ENCODE measurements at regions not wholly inside any gene's neighbourhood (a gene's known extent, or its start where the extent isn't known, plus 50 kb on each side); places are given as distances from the start of the nearest gene placed in this dataset.

DNA sequence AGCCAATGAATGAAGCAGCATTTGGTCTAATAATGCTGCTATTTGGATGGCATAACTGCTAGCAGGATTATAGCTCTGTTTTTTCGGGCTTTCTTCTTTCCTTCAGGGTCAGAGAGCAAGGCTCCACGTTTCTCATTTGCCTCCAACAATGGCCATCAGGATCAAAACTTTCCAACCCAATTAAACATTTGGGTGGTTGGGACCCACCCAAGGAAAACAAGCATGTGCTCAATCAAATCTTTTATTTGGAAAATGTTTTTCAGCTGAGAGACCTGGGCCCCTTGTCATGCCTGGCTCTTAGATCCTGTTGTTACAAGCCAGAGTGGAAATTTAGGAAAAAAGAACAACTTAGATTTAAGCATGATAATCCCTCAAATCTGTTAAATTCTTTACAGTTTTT, 373.1 kb upstream of the USP24 start:
- TF ChIP-seq, protein P1, sequence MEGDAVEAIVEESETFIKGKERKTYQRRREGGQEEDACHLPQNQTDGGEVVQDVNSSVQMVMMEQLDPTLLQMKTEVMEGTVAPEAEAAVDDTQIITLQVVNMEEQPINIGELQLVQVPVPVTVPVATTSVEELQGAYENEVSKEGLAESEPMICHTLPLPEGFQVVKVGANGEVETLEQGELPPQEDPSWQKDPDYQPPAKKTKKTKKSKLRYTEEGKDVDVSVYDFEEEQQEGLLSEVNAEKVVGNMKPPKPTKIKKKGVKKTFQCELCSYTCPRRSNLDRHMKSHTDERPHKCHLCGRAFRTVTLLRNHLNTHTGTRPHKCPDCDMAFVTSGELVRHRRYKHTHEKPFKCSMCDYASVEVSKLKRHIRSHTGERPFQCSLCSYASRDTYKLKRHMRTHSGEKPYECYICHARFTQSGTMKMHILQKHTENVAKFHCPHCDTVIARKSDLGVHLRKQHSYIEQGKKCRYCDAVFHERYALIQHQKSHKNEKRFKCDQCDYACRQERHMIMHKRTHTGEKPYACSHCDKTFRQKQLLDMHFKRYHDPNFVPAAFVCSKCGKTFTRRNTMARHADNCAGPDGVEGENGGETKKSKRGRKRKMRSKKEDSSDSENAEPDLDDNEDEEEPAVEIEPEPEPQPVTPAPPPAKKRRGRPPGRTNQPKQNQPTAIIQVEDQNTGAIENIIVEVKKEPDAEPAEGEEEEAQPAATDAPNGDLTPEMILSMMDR (IDR thresholded peaks at IDR 0.05; ENCODE audit: unreplicated experiment) = no peak
- Mint-ChIP-seq H3K9me3 (ENCODE audit: low read depth, unreplicated experiment) (peaks cover 2% of the 10 kb centered on the region), H3K27ac (ENCODE audit: unreplicated experiment) (no peak overlapping the region), H3K4me3 (ENCODE audit: low read depth, unreplicated experiment) (no peak overlapping the region), H3K27me3 (ENCODE audit: unreplicated experiment) (no peaks in the 10 kb centered on the region), H3K36me3 (ENCODE audit: insufficient read depth, unreplicated experiment) (no peaks in the 10 kb centered on the region), H3K4me1 (ENCODE audit: low read depth, unreplicated experiment) (peaks cover 7% of the 10 kb centered on the region)
- BruUV-seq (replicated peaks) = no TSS peak
- intact Hi-C loops (cut with micrococcal nuclease; ENCODE audit: unreplicated experiment) = no loop called here
- no peak for DNase-seq
- CTCF ChIA-PET = no interaction called here

DNA sequence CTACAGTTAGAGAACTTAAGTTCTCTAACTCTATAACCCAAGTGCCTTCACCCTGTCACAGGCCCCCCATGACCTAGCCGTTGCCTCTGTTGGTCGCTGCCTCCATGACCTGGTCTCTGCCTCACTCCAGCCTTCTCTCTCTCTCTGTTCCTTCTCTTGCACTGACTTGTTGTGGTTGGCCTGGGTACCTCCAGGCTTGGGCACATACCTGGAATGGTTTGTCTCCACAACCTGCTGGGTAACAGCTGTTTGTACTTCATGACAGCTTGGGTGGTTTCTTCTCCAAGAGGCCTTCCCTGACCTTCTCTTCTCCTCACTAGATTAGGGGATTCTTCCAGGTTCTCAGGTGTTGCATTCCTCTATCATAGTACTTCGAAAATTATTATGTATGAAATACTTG, 371.6 kb upstream of the USP24 start:
- Mint-ChIP-seq H3K36me3 (ENCODE audit: insufficient read depth, unreplicated experiment) (no peaks in the 10 kb centered on the region), H3K9me3 (ENCODE audit: low read depth, unreplicated experiment) (peaks cover 2% of the 10 kb centered on the region), H3K4me1 (ENCODE audit: low read depth, unreplicated experiment) (peaks cover 7% of the 10 kb centered on the region), H3K27me3 (ENCODE audit: unreplicated experiment) (no peaks in the 10 kb centered on the region), H3K27ac (ENCODE audit: unreplicated experiment) (no peak overlapping the region), H3K4me3 (ENCODE audit: low read depth, unreplicated experiment) (no peak overlapping the region)
- intact Hi-C loops (cut with micrococcal nuclease; ENCODE audit: unreplicated experiment) = no loop called here
- DNase-seq = no peak
- CTCF ChIA-PET = no interaction called here
- BruUV-seq (replicated peaks) = no TSS peak
- TF ChIP-seq, protein P1 (IDR thresholded peaks at IDR 0.05; ENCODE audit: unreplicated experiment) = no peak

DNA sequence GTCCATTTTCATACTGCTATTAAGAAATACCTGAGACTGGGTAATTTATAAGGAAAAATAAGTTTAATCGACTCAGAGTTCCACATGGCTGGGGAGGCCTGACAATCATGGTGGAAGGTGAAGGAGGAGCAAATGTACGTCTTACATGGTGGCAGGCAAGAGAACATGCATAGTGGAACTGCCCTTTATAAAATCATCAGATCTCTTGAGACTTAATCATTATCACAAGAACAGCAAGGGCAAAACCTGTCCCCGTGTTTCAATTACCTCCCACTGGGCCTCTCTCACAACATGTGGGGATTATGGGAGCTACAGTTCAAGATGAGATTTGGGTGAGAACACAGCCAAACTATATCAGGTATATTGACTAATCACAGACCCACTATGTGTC, 370.2 kb upstream of the USP24 start:
- TF ChIP-seq, protein P1 (IDR thresholded peaks at IDR 0.05; ENCODE audit: unreplicated experiment) = no peak
- Mint-ChIP-seq H3K27ac (ENCODE audit: unreplicated experiment) (no peak overlapping the region), H3K36me3 (ENCODE audit: insufficient read depth, unreplicated experiment) (no peaks in the 10 kb centered on the region), H3K4me3 (ENCODE audit: low read depth, unreplicated experiment) (no peak overlapping the region), H3K27me3 (ENCODE audit: unreplicated experiment) (no peaks in the 10 kb centered on the region), H3K9me3 (ENCODE audit: low read depth, unreplicated experiment) (peaks cover 2% of the 10 kb centered on the region), H3K4me1 (ENCODE audit: low read depth, unreplicated experiment) (peaks cover 7% of the 10 kb centered on the region)
- BruUV-seq (replicated peaks) = no TSS peak
- CTCF ChIA-PET = no interaction called here
- no peak for DNase-seq
- intact Hi-C loops (cut with micrococcal nuclease; ENCODE audit: unreplicated experiment) = no loop called here

DNA sequence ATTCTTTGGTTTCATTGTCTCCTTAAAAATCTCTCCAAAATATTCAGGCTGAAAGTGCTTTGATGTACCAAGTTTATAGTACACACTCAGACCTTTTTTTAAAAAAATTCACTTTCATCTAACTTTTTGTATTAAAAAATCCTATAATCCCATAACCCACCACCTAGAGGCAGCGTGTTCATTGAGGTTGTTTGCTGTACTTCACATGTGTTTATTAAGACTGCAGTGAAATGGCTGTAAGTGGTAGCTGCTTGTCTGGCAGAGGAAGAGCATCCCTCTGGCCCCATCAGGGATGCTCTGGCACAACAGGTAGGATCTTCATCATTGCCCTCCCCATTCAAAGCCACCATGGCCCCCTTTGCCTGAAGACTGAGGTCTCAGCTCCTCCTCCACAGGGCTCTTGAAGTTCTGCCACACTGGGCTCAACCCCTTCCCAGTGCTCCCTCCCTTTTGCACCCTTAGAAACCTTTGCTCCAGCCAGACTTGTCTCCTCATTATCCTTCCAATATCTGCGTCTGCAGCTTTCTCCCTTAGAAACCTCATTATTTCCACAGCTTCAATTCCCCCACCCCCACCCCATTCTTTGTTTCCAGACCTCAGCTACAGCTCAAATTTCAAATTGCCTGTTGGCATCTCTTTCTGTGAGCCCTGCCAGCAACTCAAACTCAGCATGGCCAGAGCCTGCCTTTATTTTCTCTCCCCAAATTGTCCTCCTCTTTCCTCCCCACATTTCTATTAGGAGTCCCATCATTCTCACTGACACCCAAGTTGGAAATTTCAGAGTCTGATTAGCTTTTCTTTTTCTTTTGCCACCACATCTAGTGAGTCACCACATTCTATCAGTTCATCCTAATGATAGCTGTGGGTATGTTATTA, 369.6 kb upstream of the USP24 start:
- H3K36me3 Mint-ChIP-seq (ENCODE audit: insufficient read depth, unreplicated experiment) = no peaks in the 10 kb centered on the region
- intact Hi-C loops (cut with micrococcal nuclease; ENCODE audit: unreplicated experiment) = no loop called here
- H3K9me3 Mint-ChIP-seq (ENCODE audit: low read depth, unreplicated experiment) = peaks cover 2% of the 10 kb centered on the region
- TF ChIP-seq, protein P1 (IDR thresholded peaks at IDR 0.05; ENCODE audit: unreplicated experiment) = no peak
- H3K4me3 Mint-ChIP-seq (ENCODE audit: low read depth, unreplicated experiment) = no peak overlapping the region
- H3K4me1 Mint-ChIP-seq (ENCODE audit: low read depth, unreplicated experiment) = peaks cover 7% of the 10 kb centered on the region
- H3K27ac Mint-ChIP-seq (ENCODE audit: unreplicated experiment) = no peak overlapping the region
- no peak for DNase-seq
- no peaks in the 10 kb centered on the region for H3K27me3 Mint-ChIP-seq (ENCODE audit: unreplicated experiment)
- CTCF ChIA-PET = no interaction called here
- BruUV-seq (replicated peaks) = no TSS peak

Measured in Calu3 (cell line).